Stimulated activated CD4-positive, alpha-beta T cell treated with anti-CD3 and anti-CD28 coated beads, Interleukin-2, amount 100 ng/mL, for 48 hours (primary cell): ENCODE measurements at regions not wholly inside any gene's neighbourhood (a gene's known extent, or its start where the extent isn't known, plus 50 kb on each side); places are given as distances from the start of the nearest gene placed in this dataset.
"Not testable (repeated sequence)": the region's sequence is repeated elsewhere in the genome, so short reads cannot be mapped to it uniquely, and the experiment has no call there.

Experiments used
- DNase-seq, 2 donors: peaks; one replicate each; pipeline ENCODE4 v3.0.0-alpha.2; 2020

DNA sequence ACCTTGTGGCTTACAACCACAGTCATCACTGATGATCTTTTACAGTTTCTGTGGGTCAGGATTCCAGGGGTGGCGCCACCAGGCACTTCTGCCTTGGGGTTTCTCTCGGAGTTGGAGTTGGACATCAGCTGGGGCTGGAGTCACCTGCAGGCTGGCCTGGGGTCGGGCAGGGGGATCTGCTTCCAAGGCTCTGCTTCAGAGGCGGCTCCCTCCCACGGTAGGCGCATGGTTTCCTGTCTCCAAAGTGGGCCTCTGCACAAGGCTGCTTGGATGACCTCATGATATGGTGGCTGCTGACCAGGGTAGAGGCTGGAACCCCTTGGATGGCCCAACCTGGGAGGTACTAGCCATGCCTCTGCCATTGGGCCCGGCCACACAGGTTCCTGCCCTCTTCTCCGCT is 170.6 kb upstream of the CIBAR2 start:
- no peak for DNase-seq

DNA sequence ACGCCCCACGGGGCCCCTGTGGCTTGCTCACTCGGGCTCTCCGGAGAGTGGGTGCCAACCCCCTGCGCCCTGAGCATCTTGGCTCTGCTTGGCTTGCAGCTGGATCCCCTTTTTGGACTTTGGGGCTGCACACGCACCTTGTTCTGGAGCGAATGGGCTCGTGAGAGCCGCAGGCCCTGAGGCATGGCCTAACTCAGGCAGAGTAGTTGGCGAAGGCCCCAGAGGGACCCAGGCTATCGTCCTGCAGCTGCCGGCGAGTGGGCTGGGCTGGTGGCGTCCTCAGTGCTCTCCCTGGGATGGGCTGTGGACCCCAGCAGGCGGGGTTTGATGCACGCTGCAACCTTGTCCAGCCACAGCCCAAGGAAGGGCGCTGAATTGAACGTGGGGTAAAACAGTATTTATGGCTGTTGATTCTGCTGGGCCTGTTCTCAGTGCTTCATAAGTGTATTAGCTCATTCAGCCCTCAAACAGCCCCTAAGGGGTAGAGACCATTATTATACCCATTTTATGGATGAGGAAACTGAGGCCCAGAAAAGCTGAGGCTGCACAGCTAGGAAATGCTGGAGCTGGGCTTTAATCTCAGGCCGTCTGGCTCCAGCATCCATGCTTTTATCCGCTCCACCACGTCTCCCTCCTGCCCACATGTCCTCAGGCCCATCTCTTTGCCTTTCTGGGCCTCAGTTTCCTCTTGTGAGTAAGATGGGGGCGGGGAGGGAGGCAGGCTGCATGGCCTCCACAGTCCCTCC is 171.2 kb upstream of the CIBAR2 start:
- DNase-seq: no peak

- DNase-seq: no peak
These were observed 172.0 kb upstream of the CIBAR2 start for GRCh38 chr16:85284141-85284817.

- DNase-seq: no peak
These were observed 173.4 kb upstream of the CIBAR2 start for GRCh38 chr16:85285681-85286065.

- no peak for DNase-seq
These were observed 174.0 kb upstream of the CIBAR2 start for GRCh38 chr16:85286066-85286831.

GRCh38 chr16:85286951-85287814 is 174.9 kb upstream of the CIBAR2 start:
- DNase-seq: no peak

GRCh38 chr16:85287815-85288109 is 175.5 kb upstream of the CIBAR2 start:
- DNase-seq: not testable (repeated sequence)

DNA sequence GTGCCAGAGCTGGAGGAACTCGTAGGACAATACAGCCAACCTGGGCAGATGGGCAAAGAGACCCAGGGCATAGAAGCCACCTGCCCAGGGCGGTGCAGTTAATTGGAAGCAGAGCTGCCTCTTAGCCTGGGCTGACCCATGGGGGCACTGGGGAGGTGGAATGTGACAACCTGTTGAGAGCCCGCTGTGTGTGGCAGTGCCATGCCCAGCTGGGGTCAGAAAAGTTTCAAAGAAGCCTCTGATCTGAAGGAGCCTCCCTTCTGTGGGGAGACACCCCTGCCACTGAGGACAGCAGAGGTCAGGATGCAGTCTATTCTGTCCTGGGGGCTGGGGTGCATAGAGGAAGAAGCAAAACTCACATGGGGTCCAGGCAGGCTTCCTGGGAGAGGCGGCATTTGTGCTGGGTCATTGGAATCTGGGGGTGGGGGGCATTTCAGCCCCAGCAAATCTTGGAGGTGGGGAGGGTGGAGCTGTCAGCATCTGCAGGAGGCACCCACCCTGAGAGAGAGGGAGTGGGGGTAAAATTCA is 176.1 kb upstream of the CIBAR2 start:
- DNase-seq: no peak

- no peak for DNase-seq
These were observed 176.8 kb upstream of the CIBAR2 start for GRCh38 chr16:85288869-85289660.

DNA sequence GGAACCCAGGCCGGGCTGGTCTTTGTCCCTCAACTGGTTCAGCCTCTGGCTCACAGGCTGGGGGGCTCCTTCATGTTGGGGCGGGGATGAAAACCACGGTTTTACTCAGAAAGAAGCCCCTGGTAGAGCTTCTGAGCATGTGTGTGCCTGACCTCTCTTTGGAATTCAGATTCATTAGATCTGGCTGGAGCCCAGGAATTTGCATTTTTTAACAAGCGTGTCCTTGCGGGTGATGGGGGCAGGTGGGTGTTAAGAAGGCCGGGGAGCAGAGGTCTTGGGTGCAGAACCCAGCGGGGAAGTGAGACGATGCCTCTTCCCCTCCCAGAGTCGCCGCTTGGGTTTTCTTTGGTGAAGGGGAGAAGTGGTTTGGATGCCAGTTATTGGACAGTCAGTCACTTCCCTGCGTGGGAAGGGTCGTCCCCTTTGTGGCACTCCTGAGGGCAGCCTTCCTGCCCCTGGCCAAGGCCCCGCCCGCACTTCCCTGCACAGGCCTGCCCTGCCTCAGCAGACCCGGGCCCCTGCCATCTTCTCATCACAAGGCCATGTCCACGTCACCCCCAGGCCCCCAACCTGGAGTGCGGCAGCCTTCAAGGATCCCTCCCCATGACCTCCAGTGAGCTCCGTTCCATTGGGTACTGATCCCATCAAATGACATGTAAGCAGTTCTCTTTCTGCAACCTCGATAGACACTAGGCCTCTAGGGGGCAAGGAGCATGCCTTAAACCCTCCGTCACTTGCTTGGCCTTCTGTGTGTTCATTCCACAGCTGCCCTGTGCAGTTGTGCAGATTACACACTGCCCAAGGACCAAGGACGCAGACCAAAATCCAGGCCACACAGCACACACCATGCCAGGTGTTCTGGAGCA is 177.7 kb upstream of the CIBAR2 start:
- no peak for DNase-seq

DNA sequence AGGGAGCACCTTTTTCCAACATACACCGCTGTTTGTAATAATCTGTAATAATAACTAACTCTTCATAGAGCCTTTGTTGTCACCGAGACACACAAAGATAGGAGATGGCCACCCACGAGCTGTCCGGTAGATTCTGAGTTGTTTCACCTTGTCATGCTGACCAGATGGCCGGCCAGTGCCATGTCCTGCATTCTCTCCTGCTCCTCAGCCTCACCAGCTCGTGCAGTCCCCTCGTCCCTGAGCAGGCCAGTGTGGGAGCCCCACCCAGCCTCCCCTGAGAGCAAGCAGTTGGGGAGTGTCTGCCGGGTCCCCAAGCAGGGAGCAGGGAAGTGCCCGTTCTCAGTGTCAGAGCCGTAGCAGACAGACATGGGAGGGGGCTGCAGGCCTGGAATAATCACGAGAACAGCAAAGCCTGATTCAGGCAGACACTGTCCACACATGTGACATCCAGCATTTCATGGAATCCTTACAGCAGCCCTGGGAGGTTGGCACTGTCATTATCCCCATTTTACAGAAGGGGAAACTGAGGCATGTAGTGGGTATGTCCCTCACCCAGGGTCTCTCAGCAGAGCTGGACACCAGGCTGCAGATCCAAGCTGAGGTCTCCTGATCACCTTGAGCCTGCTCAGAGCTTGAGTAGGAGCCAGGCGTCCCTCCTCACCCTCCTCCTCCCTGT is 178.5 kb upstream of the CIBAR2 start:
- no peak for DNase-seq

- no peak for DNase-seq
These were observed 179.3 kb upstream of the CIBAR2 start for GRCh38 chr16:85291302-85292148.

- no peak for DNase-seq
These were observed 181.2 kb upstream of the CIBAR2 start for GRCh38 chr16:85293458-85293857.

GRCh38 chr16:85293904-85294642 is 181.8 kb upstream of the CIBAR2 start:
- DNase-seq: no peak

GRCh38 chr16:85294810-85295508 is 182.7 kb upstream of the CIBAR2 start:
- DNase-seq: no peak

- peak; percentile 61 to 64 for DNase-seq
These were observed 184.8 kb upstream of the CIBAR2 start for GRCh38 chr16:85296859-85297660.

DNA sequence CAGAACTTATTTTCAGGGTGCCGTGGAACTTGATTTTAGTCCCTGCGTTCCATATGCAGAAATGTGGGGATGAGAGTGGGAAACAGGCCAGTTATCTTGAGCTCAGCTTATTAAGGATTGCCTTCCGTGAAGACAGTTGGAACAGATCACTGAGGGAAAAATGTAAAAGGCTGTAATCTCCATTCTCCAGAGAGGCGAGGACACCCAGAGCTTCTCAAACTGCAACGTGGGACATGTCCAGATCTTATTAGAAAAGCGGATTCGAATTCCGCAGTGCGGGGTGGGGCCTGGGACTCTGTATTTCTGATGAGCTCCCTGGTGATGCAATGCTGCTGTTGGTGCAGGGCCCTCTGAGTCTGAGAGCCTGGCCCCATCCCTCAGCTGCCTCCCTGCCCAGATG is 185.6 kb upstream of the CIBAR2 start:
- no peak for DNase-seq
